ENCODE measurements at regions not wholly inside any gene's neighbourhood (a gene's known extent, or its start where the extent isn't known, plus 50 kb on each side); places are given as distances from the start of the nearest gene placed in this dataset.

DNA sequence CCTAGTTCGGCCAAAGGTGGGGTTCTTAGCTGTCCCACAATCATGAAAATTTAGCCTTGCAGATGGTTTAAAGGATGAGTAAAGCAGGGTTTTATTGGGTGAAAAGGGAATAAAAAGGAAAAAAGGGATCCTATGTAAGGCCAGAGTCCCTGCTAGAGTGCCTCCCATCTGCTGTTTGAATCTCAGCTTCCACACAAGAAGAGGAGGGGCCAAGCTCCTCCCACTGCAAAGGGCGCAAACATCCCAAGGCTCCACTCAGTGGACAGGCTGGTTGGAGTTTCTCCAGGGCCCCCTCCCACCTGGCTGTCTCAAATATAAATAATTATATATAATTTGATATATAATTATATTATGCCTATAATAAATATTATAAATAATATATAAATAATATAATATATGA, 1272.1 kb upstream of the PCDH20 start:
- TF ChIP-seq JUND (IDR thresholded peaks at IDR 0.05) (no peak), TAF1 (conservative IDR thresholded peaks at IDR 0.05) (no peak), FOXA2 (IDR thresholded peaks at IDR 0.05) (no peak), SP1 (IDR thresholded peaks at IDR 0.05) (no peak)
- no peaks in the 10 kb centered on the region for H3K36me3 ChIP-seq (ENCODE audit: control insufficient read depth in 4 of 4, insufficient read depth in 3 of 4, low read depth in 1 of 4, low read length in 3 of 4)
- H3K4me3 ChIP-seq (ENCODE audit: low read depth in 1 of 3, low read length in 3 of 3) = no peak overlapping the region
- no peaks in the 10 kb centered on the region for H3K27me3 ChIP-seq (ENCODE audit: control insufficient read depth in 4 of 4, insufficient read depth in 4 of 4, low read length in 3 of 4)
- no peaks in the 10 kb centered on the region for H3K4me1 ChIP-seq (ENCODE audit: control insufficient read depth in 4 of 4, insufficient read depth in 4 of 4, low read length in 3 of 4)
- DNase-seq (ENCODE audit: low spot score) = no peak
- 96% methylated on average over 2 of the region's 2 CpGs for WGBS
- no peak overlapping the region for H3K27ac ChIP-seq (ENCODE audit: low read depth in 1 of 2, low read length in 2 of 2)
- H3K9ac ChIP-seq (ENCODE audit: low read depth in 1 of 2, low read length in 2 of 2) = no peak overlapping the region
- H3K9me3 ChIP-seq (ENCODE audit: control insufficient read depth in 4 of 4, low read length in 3 of 4) = no peaks in the 10 kb centered on the region

DNA sequence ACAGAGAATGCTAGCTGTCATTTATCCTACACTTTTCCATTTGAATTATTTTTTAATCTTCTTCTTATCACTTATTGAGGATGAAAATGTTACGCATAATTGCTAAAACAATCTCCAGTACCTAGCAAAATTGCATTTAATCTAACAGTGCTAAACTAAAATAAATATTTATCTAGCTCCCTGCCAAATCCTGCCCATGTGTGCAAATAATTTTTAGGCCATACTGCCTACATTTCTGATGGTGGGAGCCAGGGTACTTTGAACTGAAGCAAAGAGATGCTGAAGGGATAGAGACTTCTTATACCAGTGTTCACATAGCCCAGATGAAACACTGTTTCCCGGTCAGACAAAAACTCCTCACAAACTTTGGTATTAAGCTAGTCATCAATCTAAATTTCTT, 1268.7 kb upstream of the PCDH20 start:
- Histone ChIP-seq H3K9me3 (ENCODE audit: control insufficient read depth in 4 of 4, low read length in 3 of 4) (no peaks in the 10 kb centered on the region), H3K4me1 (ENCODE audit: control insufficient read depth in 4 of 4, insufficient read depth in 4 of 4, low read length in 3 of 4) (no peaks in the 10 kb centered on the region), H3K36me3 (ENCODE audit: control insufficient read depth in 4 of 4, insufficient read depth in 3 of 4, low read depth in 1 of 4, low read length in 3 of 4) (no peaks in the 10 kb centered on the region), H3K4me3 (ENCODE audit: low read depth in 1 of 3, low read length in 3 of 3) (no peak overlapping the region), H3K9ac (ENCODE audit: low read depth in 1 of 2, low read length in 2 of 2) (no peak overlapping the region), H3K27ac (ENCODE audit: low read depth in 1 of 2, low read length in 2 of 2) (no peak overlapping the region), H3K27me3 (ENCODE audit: control insufficient read depth in 4 of 4, insufficient read depth in 4 of 4, low read length in 3 of 4) (no peaks in the 10 kb centered on the region)
- no peak for DNase-seq (ENCODE audit: low spot score)
- WGBS = 38% methylated on average over 2 of the region's 2 CpGs
- no peak for TF ChIP-seq JUND (IDR thresholded peaks at IDR 0.05)
- TF ChIP-seq YY1 (IDR thresholded peaks at IDR 0.05) = no peak
- TF ChIP-seq, protein P1, sequence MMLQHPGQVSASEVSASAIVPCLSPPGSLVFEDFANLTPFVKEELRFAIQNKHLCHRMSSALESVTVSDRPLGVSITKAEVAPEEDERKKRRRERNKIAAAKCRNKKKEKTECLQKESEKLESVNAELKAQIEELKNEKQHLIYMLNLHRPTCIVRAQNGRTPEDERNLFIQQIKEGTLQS (IDR thresholded peaks at IDR 0.05) = no peak
- TF ChIP-seq SP1 (IDR thresholded peaks at IDR 0.05) = no peak

DNA sequence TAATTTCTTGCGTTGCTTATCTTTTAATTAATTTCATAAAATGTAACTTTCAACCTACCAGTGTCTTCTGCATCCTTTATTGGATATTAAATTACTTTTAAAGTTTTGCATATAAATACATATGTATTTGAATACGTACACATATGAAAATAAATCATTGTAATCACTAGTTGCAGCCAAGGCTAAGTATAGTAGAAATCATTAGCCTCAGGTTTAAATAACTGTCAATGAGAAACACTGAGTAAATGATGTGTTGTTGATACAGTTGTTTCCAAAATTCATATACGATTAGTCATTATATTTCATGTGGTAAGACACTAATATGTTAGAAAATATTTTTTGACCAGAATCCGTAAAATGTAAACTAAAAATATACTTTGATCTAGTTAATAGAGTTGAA, 1267.1 kb upstream of the PCDH20 start:
- H3K27ac ChIP-seq (ENCODE audit: low read depth in 1 of 2, low read length in 2 of 2) = no peak overlapping the region
- no peaks in the 10 kb centered on the region for H3K27me3 ChIP-seq (ENCODE audit: control insufficient read depth in 4 of 4, insufficient read depth in 4 of 4, low read length in 3 of 4)
- no peaks in the 10 kb centered on the region for H3K9me3 ChIP-seq (ENCODE audit: control insufficient read depth in 4 of 4, low read length in 3 of 4)
- H3K4me3 ChIP-seq (ENCODE audit: low read depth in 1 of 3, low read length in 3 of 3) = no peak overlapping the region
- DNase-seq (ENCODE audit: low spot score) = no peak
- WGBS = 81% methylated on average over 4 of the region's 4 CpGs
- H3K36me3 ChIP-seq (ENCODE audit: control insufficient read depth in 4 of 4, insufficient read depth in 3 of 4, low read depth in 1 of 4, low read length in 3 of 4) = no peaks in the 10 kb centered on the region
- H3K4me1 ChIP-seq (ENCODE audit: control insufficient read depth in 4 of 4, insufficient read depth in 4 of 4, low read length in 3 of 4) = no peaks in the 10 kb centered on the region
- TF ChIP-seq, protein P2, sequence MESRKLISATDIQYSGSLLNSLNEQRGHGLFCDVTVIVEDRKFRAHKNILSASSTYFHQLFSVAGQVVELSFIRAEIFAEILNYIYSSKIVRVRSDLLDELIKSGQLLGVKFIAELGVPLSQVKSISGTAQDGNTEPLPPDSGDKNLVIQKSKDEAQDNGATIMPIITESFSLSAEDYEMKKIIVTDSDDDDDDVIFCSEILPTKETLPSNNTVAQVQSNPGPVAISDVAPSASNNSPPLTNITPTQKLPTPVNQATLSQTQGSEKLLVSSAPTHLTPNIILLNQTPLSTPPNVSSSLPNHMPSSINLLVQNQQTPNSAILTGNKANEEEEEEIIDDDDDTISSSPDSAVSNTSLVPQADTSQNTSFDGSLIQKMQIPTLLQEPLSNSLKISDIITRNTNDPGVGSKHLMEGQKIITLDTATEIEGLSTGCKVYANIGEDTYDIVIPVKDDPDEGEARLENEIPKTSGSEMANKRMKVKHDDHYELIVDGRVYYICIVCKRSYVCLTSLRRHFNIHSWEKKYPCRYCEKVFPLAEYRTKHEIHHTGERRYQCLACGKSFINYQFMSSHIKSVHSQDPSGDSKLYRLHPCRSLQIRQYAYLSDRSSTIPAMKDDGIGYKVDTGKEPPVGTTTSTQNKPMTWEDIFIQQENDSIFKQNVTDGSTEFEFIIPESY (IDR thresholded peaks at IDR 0.05) = no peak
- TF ChIP-seq, protein P3, sequence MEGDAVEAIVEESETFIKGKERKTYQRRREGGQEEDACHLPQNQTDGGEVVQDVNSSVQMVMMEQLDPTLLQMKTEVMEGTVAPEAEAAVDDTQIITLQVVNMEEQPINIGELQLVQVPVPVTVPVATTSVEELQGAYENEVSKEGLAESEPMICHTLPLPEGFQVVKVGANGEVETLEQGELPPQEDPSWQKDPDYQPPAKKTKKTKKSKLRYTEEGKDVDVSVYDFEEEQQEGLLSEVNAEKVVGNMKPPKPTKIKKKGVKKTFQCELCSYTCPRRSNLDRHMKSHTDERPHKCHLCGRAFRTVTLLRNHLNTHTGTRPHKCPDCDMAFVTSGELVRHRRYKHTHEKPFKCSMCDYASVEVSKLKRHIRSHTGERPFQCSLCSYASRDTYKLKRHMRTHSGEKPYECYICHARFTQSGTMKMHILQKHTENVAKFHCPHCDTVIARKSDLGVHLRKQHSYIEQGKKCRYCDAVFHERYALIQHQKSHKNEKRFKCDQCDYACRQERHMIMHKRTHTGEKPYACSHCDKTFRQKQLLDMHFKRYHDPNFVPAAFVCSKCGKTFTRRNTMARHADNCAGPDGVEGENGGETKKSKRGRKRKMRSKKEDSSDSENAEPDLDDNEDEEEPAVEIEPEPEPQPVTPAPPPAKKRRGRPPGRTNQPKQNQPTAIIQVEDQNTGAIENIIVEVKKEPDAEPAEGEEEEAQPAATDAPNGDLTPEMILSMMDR (IDR thresholded peaks at IDR 0.05; ENCODE audit: low read depth, low read length, missing input control) = no peak
- TF ChIP-seq, protein P4, sequence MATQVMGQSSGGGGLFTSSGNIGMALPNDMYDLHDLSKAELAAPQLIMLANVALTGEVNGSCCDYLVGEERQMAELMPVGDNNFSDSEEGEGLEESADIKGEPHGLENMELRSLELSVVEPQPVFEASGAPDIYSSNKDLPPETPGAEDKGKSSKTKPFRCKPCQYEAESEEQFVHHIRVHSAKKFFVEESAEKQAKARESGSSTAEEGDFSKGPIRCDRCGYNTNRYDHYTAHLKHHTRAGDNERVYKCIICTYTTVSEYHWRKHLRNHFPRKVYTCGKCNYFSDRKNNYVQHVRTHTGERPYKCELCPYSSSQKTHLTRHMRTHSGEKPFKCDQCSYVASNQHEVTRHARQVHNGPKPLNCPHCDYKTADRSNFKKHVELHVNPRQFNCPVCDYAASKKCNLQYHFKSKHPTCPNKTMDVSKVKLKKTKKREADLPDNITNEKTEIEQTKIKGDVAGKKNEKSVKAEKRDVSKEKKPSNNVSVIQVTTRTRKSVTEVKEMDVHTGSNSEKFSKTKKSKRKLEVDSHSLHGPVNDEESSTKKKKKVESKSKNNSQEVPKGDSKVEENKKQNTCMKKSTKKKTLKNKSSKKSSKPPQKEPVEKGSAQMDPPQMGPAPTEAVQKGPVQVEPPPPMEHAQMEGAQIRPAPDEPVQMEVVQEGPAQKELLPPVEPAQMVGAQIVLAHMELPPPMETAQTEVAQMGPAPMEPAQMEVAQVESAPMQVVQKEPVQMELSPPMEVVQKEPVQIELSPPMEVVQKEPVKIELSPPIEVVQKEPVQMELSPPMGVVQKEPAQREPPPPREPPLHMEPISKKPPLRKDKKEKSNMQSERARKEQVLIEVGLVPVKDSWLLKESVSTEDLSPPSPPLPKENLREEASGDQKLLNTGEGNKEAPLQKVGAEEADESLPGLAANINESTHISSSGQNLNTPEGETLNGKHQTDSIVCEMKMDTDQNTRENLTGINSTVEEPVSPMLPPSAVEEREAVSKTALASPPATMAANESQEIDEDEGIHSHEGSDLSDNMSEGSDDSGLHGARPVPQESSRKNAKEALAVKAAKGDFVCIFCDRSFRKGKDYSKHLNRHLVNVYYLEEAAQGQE (IDR thresholded peaks at IDR 0.05) = no peak
- TF ChIP-seq, protein P1 (IDR thresholded peaks at IDR 0.05) = no peak
- TF ChIP-seq JUND (IDR thresholded peaks at IDR 0.05) (no peak), GABPA (IDR thresholded peaks at IDR 0.05 in 1 of 2, conservative IDR thresholded peaks at IDR 0.05 in 1 of 2) (no peak), EGR1 (IDR thresholded peaks at IDR 0.05; ENCODE audit: low read depth in 2 of 2) (no peak), FOXA2 (IDR thresholded peaks at IDR 0.05) (no peak)
- H3K9ac ChIP-seq (ENCODE audit: low read depth in 1 of 2, low read length in 2 of 2) = no peak overlapping the region

Data from liver (tissue), 8 donors.